Neural cell (in vitro differentiated cells): ENCODE measurements at regions not wholly inside any gene's neighbourhood (a gene's known extent, or its start where the extent isn't known, plus 50 kb on each side); places are given as distances from the start of the nearest gene placed in this dataset.

Experiments used
- H2AFZ ChIP-seq: fragments of 200-600, 300-800 bp; sonication (generic), shearing (Covaris generic); 2 replicates; pipeline ENCODE4 v1.6.0; 2014; ENCODE audit warnings: low read depth, mild to moderate bottlenecking, antibody characterized with exemption, low read length, moderate library complexity
- H3F3A ChIP-seq: fragments of 200-600 bp; shearing (Covaris generic); 2 replicates; pipeline ENCODE4 v1.6.1; 2016; ENCODE audit warnings: mild to moderate bottlenecking, moderate library complexity, mixed read lengths, antibody characterized with exemption, low read length; ENCODE audit not compliant: insufficient read depth, poor library complexity, severe bottlenecking
- H3K27ac ChIP-seq: fragments of 200-600, 300-800 bp; sonication (generic), shearing (Covaris generic); 2 replicates; pipeline ENCODE4 v1.5.1; 2014; ENCODE audit warnings: mild to moderate bottlenecking, low read length, moderate library complexity
- H3K27me3 ChIP-seq: fragments of 300-800, 200-600 bp; sonication (generic), shearing (Covaris generic); 2 replicates; pipeline ENCODE4 v1.6.0; 2014; ENCODE audit warnings: mild to moderate bottlenecking, low read depth, low read length, moderate library complexity; ENCODE audit not compliant: insufficient read depth
- H3K36me3 ChIP-seq: fragments of 300-800, 200-600 bp; sonication (generic), shearing (Covaris generic); 2 replicates; pipeline ENCODE4 v1.5.1; 2014; ENCODE audit warnings: mild to moderate bottlenecking, antibody characterized with exemption, low read length, moderate library complexity; ENCODE audit not compliant: insufficient read depth
- H3K4me2 ChIP-seq: fragments of 300-800, 200-600 bp; sonication (generic), shearing (Covaris generic); 2 replicates; pipeline ENCODE4 v1.6.0; 2014; ENCODE audit warnings: mild to moderate bottlenecking, low read length
- H3K4me3 ChIP-seq: fragments of 300-800, 200-600 bp; sonication (generic), shearing (Covaris generic); 2 replicates; pipeline ENCODE4 v1.5.1; 2014; ENCODE audit warnings: mild to moderate bottlenecking, low read length, moderate library complexity
- H3K79me2 ChIP-seq: fragments of 200-600 bp; shearing (Covaris generic); replicated peaks from 2 replicates; pipeline ENCODE4 v1.6.0; 2014; ENCODE audit warnings: mild to moderate bottlenecking, low read length, moderate library complexity; ENCODE audit not compliant: insufficient read depth
- H3K9ac ChIP-seq: fragments of 300-800, 200-600 bp; sonication (generic), shearing (Covaris generic); 2 replicates; pipeline ENCODE4 v1.6.1; 2016; ENCODE audit warnings: mild to moderate bottlenecking, low read length, mixed read lengths
- H3K9me2 ChIP-seq: fragments of 200-600 bp; shearing (Covaris generic); 2 replicates; pipeline ENCODE4 v1.6.1; 2016; ENCODE audit warnings: mild to moderate bottlenecking, low read length, mixed read lengths; ENCODE audit not compliant: insufficient read depth
- H3K9me3 ChIP-seq: fragments of 200-600, 300-800 bp; sonication (generic), shearing (Covaris generic); 2 replicates; pipeline ENCODE4 v1.6.1; 2016; ENCODE audit warnings: mild to moderate bottlenecking, mixed run types, low read length, moderate library complexity, mixed read lengths
- H4K20me1 ChIP-seq: fragments of 200-600 bp; shearing (Covaris generic); 2 replicates; pipeline ENCODE4 v1.6.1; 2016; ENCODE audit warnings: mild to moderate bottlenecking, mixed run types; ENCODE audit not compliant: insufficient read depth
- EP300 ChIP-seq: fragments of 450-650 bp; conservative IDR thresholded peaks from 2 replicates; pipeline ENCODE4 v1.6.1; 2014; ENCODE audit warnings: antibody characterized with exemption, mild to moderate bottlenecking, moderate library complexity; ENCODE audit not compliant: poor library complexity, severe bottlenecking
- EZH2 ChIP-seq: fragments of 200-600, 300-800 bp; shearing (Covaris generic), sonication (generic); IDR thresholded peaks from 2 replicates; pipeline ENCODE4 v1.6.1; 2014; ENCODE audit warnings: antibody characterized with exemption, low read length, borderline replicate concordance, mild to moderate bottlenecking; ENCODE audit not compliant: insufficient read depth, poor library complexity, severe bottlenecking
- MXI1 ChIP-seq: fragments of 450-650 bp; conservative IDR thresholded peaks from 2 replicates; pipeline ENCODE4 v1.6.1; 2014; ENCODE audit warnings: antibody characterized with exemption, mild to moderate bottlenecking; ENCODE audit not compliant: poor library complexity, severe bottlenecking
- POLR2AphosphoS5 ChIP-seq: IDR thresholded peaks from 2 replicates; pipeline ENCODE4 v1.6.1; 2012
- RAD21 ChIP-seq: fragments of 450-650 bp; conservative IDR thresholded peaks from 2 replicates; pipeline ENCODE4 v1.6.1; 2014; ENCODE audit warnings: antibody characterized with exemption, mild to moderate bottlenecking, moderate library complexity
- TAF1 ChIP-seq: IDR thresholded peaks from 2 replicates; pipeline ENCODE4 v1.6.1; 2012; ENCODE audit warnings: low read depth
- TF ChIP-seq, protein P1 (sequence below): fragments of 450-650 bp; IDR thresholded peaks from 2 replicates; pipeline ENCODE4 v1.5.1; 2014; ENCODE audit warnings: antibody characterized with exemption, mild to moderate bottlenecking, moderate library complexity; ENCODE audit not compliant: poor library complexity, severe bottlenecking
- TF ChIP-seq, protein P2 (sequence below): IDR thresholded peaks from 2 replicates; pipeline ENCODE4 v1.6.1; 2012; ENCODE audit warnings: borderline replicate concordance

GRCh38 chr6:22409486-22409885, 112.7 kb upstream of the PRL start:
- no peak overlapping the region for H3K4me2 ChIP-seq
- no peaks in the 10 kb centered on the region for H3K27me3 ChIP-seq
- H3K9me2 ChIP-seq = no peaks in the 10 kb centered on the region
- no peaks in the 10 kb centered on the region for H3K79me2 ChIP-seq
- H3F3A ChIP-seq = no peaks in the 10 kb centered on the region
- H3K9ac ChIP-seq = no peak overlapping the region
- H3K36me3 ChIP-seq = no peaks in the 10 kb centered on the region
- no peaks in the 10 kb centered on the region for H4K20me1 ChIP-seq
- no peak for TF ChIP-seq POLR2AphosphoS5
- TF ChIP-seq TAF1 = no peak
- TF ChIP-seq, protein P1, sequence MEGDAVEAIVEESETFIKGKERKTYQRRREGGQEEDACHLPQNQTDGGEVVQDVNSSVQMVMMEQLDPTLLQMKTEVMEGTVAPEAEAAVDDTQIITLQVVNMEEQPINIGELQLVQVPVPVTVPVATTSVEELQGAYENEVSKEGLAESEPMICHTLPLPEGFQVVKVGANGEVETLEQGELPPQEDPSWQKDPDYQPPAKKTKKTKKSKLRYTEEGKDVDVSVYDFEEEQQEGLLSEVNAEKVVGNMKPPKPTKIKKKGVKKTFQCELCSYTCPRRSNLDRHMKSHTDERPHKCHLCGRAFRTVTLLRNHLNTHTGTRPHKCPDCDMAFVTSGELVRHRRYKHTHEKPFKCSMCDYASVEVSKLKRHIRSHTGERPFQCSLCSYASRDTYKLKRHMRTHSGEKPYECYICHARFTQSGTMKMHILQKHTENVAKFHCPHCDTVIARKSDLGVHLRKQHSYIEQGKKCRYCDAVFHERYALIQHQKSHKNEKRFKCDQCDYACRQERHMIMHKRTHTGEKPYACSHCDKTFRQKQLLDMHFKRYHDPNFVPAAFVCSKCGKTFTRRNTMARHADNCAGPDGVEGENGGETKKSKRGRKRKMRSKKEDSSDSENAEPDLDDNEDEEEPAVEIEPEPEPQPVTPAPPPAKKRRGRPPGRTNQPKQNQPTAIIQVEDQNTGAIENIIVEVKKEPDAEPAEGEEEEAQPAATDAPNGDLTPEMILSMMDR = no peak
- TF ChIP-seq EZH2 = no peak
- TF ChIP-seq, protein P2, sequence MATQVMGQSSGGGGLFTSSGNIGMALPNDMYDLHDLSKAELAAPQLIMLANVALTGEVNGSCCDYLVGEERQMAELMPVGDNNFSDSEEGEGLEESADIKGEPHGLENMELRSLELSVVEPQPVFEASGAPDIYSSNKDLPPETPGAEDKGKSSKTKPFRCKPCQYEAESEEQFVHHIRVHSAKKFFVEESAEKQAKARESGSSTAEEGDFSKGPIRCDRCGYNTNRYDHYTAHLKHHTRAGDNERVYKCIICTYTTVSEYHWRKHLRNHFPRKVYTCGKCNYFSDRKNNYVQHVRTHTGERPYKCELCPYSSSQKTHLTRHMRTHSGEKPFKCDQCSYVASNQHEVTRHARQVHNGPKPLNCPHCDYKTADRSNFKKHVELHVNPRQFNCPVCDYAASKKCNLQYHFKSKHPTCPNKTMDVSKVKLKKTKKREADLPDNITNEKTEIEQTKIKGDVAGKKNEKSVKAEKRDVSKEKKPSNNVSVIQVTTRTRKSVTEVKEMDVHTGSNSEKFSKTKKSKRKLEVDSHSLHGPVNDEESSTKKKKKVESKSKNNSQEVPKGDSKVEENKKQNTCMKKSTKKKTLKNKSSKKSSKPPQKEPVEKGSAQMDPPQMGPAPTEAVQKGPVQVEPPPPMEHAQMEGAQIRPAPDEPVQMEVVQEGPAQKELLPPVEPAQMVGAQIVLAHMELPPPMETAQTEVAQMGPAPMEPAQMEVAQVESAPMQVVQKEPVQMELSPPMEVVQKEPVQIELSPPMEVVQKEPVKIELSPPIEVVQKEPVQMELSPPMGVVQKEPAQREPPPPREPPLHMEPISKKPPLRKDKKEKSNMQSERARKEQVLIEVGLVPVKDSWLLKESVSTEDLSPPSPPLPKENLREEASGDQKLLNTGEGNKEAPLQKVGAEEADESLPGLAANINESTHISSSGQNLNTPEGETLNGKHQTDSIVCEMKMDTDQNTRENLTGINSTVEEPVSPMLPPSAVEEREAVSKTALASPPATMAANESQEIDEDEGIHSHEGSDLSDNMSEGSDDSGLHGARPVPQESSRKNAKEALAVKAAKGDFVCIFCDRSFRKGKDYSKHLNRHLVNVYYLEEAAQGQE = no peak
- no peaks in the 10 kb centered on the region for H3K9me3 ChIP-seq
- H3K4me3 ChIP-seq = no peak overlapping the region
- H3K27ac ChIP-seq = no peak overlapping the region
- H2AFZ ChIP-seq = no peak overlapping the region

DNA sequence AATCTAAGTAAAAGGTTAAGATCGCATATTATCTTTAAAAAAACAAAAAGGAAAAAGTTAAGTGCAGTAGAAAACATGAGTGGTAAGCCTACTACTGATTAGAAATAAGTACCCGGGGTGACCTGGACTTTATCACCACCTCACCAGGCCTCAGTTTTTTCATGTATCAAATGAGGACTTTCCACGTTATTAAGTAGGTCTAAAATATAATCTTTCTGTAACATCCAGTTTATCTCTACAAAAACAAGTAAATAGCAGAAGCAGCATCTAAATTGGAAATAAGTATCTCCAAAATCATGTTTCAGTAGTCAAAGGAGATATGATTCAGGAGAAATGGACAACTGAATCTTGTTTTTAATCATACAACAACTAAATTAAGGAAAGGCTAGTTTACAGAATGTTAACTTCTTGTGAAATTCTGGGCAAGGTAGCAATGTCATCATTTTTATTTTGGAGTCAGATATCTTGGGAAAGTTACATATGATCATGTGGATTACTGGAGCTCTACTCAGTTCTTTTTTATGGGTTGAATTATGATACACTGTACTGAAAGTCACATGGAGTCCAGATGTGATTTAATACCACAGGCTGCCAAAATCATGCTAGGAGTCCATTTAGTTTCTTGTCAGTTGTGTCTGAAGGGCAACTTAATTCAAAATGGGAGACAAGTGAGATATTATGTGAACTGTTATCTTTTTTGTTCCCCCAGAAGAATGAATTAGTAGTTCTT, 114.7 kb upstream of the PRL start:
- Histone ChIP-seq H3K27me3 (no peaks in the 10 kb centered on the region), H3K4me2 (no peak overlapping the region), H3K9ac (no peak overlapping the region), H3K27ac (no peak overlapping the region), H3F3A (no peaks in the 10 kb centered on the region), H4K20me1 (no peaks in the 10 kb centered on the region), H3K36me3 (no peaks in the 10 kb centered on the region), H3K4me3 (no peak overlapping the region), H2AFZ (no peak overlapping the region), H3K79me2 (no peaks in the 10 kb centered on the region), H3K9me2 (no peaks in the 10 kb centered on the region), H3K9me3 (no peaks in the 10 kb centered on the region)
- TF ChIP-seq TAF1 (no peak), RAD21 (no peak)

- Histone ChIP-seq H2AFZ (no peak overlapping the region), H3K4me2 (no peak overlapping the region), H3K9me3 (no peaks in the 10 kb centered on the region), H3F3A (no peaks in the 10 kb centered on the region), H3K9ac (no peak overlapping the region), H4K20me1 (no peaks in the 10 kb centered on the region), H3K79me2 (no peaks in the 10 kb centered on the region), H3K9me2 (no peaks in the 10 kb centered on the region), H3K27ac (no peak overlapping the region), H3K36me3 (no peaks in the 10 kb centered on the region), H3K27me3 (no peaks in the 10 kb centered on the region), H3K4me3 (no peak overlapping the region)
- TF ChIP-seq EZH2 = no peak
- no peak for TF ChIP-seq MXI1
- no peak for TF ChIP-seq EP300
Observed at GRCh38 chr6:22412994-22413393, 116.2 kb upstream of the PRL start.
